Mucosa of descending colon (tissue), 3 donors: ENCODE measurements at regions not wholly inside any gene's neighbourhood (a gene's known extent, or its start where the extent isn't known, plus 50 kb on each side); places are given as distances from the start of the nearest gene placed in this dataset.

Experiments
- ATAC-seq: fragments of 200-7000 bp; cut with Tn5 transposase; one replicate; pipeline ENCODE4 v1.9.1; 2020; ENCODE audit warnings: mild to moderate bottlenecking, moderate library complexity
- DNase-seq, 3 donors: peaks; one replicate each; pipeline ENCODE4 v3.0.0-alpha.2; 2020
- H3K36me3 ChIP-seq: fragments of 200-600 bp; one replicate; pipeline ENCODE4 v1.8.0; 2021; ENCODE audit warnings: low read depth, mild to moderate bottlenecking
- H3K4me1 ChIP-seq: fragments of 200-600 bp; one replicate; pipeline ENCODE4 v1.8.0; 2021; ENCODE audit warnings: low read depth, mild to moderate bottlenecking
- H3K4me3 ChIP-seq: fragments of 200-600 bp; one replicate; pipeline ENCODE4 v1.8.0; 2021; ENCODE audit warnings: mild to moderate bottlenecking
- H3K9me3 ChIP-seq: fragments of 200-600 bp; one replicate; pipeline ENCODE4 v1.8.0; 2021; ENCODE audit warnings: mild to moderate bottlenecking
- CTCF ChIP-seq: fragments of 200-600 bp; IDR thresholded peaks from one replicate; pipeline ENCODE4 v1.8.0; 2022; ENCODE audit warnings: antibody characterized with exemption, mild to moderate bottlenecking
- intact Hi-C, 2 donors: fragments of 100-400 bp; cut with DNase I in 1 of 2; cut with micrococcal nuclease in 1 of 2; formaldehyde crosslinking; loops; one replicate each; pipeline versions ENCODE4 v1.11.0 to v1.11.1; 2022; cut with DNase I, micrococcal nuclease
- donor health status: DM: no; HTN: no; CAD: no; lungs with moderate emphysema.
- donor health status: DM: no; HTN: no; CAD: no.
- donor health status: DM: no; HTN: yes; CAD: no.

DNA sequence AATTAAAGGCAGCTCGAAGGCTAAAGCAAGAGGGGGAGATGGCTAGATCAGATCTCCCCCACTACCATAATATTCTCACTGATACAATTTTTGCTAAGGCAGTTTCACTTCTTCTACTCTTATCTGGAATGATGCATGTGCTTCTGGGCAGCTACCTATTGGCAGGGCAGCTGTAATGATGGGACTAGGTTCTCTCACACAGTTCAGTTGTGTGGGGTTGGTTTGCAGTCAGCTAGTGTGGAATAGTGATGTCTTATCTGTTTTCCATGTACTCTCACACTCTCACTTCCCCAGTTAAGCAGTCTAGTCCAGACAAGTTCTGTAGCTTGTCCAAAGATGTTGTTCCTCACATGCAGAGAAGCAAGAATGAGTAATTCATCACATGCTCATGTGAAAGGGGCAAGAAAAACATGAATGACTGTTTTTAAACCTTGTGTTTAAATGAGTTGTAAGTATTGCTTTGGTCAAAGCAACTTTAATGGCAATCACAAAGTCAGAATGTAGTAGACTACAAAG is 836.1 kb downstream of the CBLN2 start:
- no peaks in the 10 kb centered on the region for H3K36me3 ChIP-seq
- intact Hi-C loops, result no loop called here

GRCh38 chr18:71707400-71707799 is 836.7 kb downstream of the CBLN2 start:
- DNase-seq (no peak), ATAC-seq (no peak)
- intact Hi-C loops, result no loop called here
- H3K4me3 ChIP-seq, result no peak overlapping the region
- H3K4me1 ChIP-seq, result no peaks in the 10 kb centered on the region
- H3K36me3 ChIP-seq, result no peaks in the 10 kb centered on the region
- TF ChIP-seq CTCF, result no peak
- no peaks in the 10 kb centered on the region for H3K9me3 ChIP-seq

More for the DNA sequence above, 836.1 kb downstream of the CBLN2 start:
- DNase-seq (no peak), ATAC-seq (no peak)
- H3K9me3 ChIP-seq, result no peaks in the 10 kb centered on the region
- H3K4me1 ChIP-seq, result no peaks in the 10 kb centered on the region
- H3K4me3 ChIP-seq, result no peak overlapping the region
- TF ChIP-seq CTCF, result no peak

DNA sequence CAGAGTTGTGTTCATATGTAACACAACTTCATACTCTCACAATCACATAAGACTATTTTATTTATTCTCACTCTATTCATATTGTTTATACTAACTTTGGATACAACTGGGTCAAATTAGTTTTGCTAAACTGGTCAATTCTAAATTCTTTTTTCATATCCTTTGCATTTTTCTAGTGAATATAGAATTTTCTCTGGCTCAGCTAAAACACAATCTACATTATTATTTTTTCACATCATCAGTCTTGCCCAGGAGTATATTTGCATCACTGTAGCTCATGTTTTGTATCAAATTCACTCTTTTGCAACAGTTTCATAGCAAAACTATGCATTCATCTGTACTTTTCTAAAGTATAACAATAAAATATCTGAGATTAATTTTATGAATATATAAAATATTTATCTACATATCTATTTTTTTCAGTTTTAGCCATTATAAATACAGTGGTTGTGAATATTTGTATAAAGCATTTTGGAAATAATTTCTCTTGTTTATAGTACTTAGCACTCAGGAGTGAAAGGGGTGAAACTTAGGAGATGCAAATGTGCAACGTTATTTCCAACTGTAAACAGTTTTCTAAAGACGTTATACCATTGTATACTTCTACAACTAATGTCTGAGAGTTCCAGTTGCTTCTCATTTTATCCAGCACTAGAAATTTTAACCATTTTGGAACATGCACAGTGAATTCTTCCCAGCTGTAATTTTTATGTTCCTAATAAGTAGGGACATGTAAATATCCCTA is 854.6 kb downstream of the CBLN2 start:
- H3K9me3 ChIP-seq, result no peaks in the 10 kb centered on the region
- H3K4me3 ChIP-seq, result no peak overlapping the region
- H3K4me1 ChIP-seq, result no peaks in the 10 kb centered on the region
- DNase-seq (no peak), ATAC-seq (no peak)
- no peak for TF ChIP-seq CTCF
- H3K36me3 ChIP-seq, result no peaks in the 10 kb centered on the region
- intact Hi-C loops, result no loop called here

GRCh38 chr18:71682591-71682990 is 861.6 kb downstream of the CBLN2 start:
- intact Hi-C loops, result no loop called here

DNA sequence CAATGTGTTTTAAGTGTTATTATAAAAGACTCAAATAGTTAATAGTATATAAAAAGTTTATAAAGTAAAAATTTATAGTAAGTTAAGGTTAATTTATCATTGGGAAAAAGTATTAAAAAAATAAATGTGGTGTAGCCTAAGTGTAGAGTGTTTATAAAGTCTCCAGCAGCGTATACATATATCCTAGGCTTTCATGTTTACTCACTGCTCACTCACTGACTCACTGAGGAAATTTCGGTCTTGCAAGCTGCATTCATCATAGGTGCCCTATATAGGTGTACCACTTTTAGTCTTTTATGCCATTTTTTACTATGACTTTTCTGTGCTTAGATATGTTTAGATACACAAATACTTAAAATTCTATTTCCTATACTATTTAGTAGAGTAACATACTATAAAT is 866.0 kb downstream of the CBLN2 start:
- Histone ChIP-seq H3K4me1 (no peaks in the 10 kb centered on the region), H3K4me3 (no peak overlapping the region), H3K9me3 (no peaks in the 10 kb centered on the region), H3K36me3 (no peaks in the 10 kb centered on the region)
- no peak for TF ChIP-seq CTCF
- no peak for DNase-seq
- intact Hi-C loops, result no loop called here
- ATAC-seq, result no peak

More at GRCh38 chr18:71682591-71682990, 861.6 kb downstream of the CBLN2 start:
- DNase-seq (no peak), ATAC-seq (no peak)
- Histone ChIP-seq H3K36me3 (no peaks in the 10 kb centered on the region), H3K4me3 (no peak overlapping the region), H3K9me3 (no peaks in the 10 kb centered on the region), H3K4me1 (no peaks in the 10 kb centered on the region)
- no peak for TF ChIP-seq CTCF
